ENCODE measurements at regions not wholly inside any gene's neighbourhood (a gene's known extent, or its start where the extent isn't known, plus 50 kb on each side); places are given as distances from the start of the nearest gene placed in this dataset.
"Not testable (repeated sequence)": the region's sequence is repeated elsewhere in the genome, so short reads cannot be mapped to it uniquely, and the experiment has no call there.

DNA sequence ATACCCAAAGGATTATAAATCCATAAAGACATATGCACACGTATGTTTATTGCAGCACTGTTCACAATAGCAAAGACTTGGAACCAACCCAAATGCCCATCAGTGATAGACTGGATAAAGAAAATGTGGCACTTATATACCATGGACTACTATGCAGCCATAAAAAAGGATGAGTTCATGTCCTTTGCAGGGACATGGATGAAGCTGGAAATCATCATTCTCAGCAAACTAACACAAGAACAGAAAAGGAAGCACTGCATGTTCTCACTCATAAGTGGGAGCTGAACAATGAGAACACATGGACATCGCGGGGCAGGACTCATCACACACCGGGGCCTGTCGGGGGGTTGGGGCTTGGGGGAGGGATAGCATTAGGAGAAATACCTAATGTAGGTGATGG is 108.2 kb downstream of the C16orf95 start:
- TF ChIP-seq, protein P1, sequence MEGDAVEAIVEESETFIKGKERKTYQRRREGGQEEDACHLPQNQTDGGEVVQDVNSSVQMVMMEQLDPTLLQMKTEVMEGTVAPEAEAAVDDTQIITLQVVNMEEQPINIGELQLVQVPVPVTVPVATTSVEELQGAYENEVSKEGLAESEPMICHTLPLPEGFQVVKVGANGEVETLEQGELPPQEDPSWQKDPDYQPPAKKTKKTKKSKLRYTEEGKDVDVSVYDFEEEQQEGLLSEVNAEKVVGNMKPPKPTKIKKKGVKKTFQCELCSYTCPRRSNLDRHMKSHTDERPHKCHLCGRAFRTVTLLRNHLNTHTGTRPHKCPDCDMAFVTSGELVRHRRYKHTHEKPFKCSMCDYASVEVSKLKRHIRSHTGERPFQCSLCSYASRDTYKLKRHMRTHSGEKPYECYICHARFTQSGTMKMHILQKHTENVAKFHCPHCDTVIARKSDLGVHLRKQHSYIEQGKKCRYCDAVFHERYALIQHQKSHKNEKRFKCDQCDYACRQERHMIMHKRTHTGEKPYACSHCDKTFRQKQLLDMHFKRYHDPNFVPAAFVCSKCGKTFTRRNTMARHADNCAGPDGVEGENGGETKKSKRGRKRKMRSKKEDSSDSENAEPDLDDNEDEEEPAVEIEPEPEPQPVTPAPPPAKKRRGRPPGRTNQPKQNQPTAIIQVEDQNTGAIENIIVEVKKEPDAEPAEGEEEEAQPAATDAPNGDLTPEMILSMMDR (IDR thresholded peaks at IDR 0.05): not testable (repeated sequence)
- TF ChIP-seq ZFX (IDR thresholded peaks at IDR 0.05; ENCODE audit: borderline replicate concordance): not testable (repeated sequence)

Data from 22Rv1 (cell line).